ENCODE measurements at regions not wholly inside any gene's neighbourhood (a gene's known extent, or its start where the extent isn't known, plus 50 kb on each side); places are given as distances from the start of the nearest gene placed in this dataset.

DNA sequence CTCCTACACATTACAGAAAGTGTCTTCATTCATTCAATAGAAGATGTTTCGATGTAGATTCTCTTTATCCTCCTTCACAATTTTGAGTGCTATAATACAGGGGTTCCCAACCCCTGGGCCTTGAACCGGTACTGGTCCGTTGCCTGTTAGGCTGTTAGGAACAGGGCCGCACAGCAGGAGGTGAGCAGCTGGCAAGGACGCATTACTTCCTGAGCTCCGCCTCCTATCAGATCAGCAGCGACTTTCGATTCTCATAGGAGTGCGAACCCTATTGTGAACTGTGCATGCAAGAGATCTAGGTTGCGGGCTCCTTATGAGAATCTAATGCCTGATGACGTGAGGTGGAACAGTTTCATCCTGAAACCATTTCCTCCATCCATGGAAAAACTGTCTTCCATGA is 153.0 kb upstream of the SMC2 start:
- Histone ChIP-seq H3K79me2 (ENCODE audit: low read depth) (no peaks in the 10 kb centered on the region), H3K27me3 (ENCODE audit: insufficient read depth, low read depth) (no peaks in the 10 kb centered on the region), H4K20me1 (ENCODE audit: insufficient read depth) (no peaks in the 10 kb centered on the region), H3K4me3 (no peak overlapping the region), H3K27ac (no peak overlapping the region), H2AFZ (no peak overlapping the region), H3K9me3 (ENCODE audit: insufficient read depth, low read depth) (no peaks in the 10 kb centered on the region), H3K9me2 (ENCODE audit: insufficient read depth) (no peaks in the 10 kb centered on the region), H3K4me1 (replicated peaks; ENCODE audit: insufficient read depth) (no peaks in the 10 kb centered on the region), H3K36me3 (ENCODE audit: low read depth) (no peaks in the 10 kb centered on the region), H3F3A (ENCODE audit: insufficient read depth, low read depth) (no peaks in the 10 kb centered on the region), H3K4me2 (no peak overlapping the region)
- intact Hi-C loops (cut with micrococcal nuclease; ENCODE audit: unreplicated experiment), result no loop called here
- BruUV-seq (replicated peaks), result no TSS peak
- ChIA-PET CTCF (no interaction called here), POLR2A (ENCODE audit: unreplicated experiment) (no interaction called here)
- no peak for DNase-seq
- TF ChIP-seq, protein P1, sequence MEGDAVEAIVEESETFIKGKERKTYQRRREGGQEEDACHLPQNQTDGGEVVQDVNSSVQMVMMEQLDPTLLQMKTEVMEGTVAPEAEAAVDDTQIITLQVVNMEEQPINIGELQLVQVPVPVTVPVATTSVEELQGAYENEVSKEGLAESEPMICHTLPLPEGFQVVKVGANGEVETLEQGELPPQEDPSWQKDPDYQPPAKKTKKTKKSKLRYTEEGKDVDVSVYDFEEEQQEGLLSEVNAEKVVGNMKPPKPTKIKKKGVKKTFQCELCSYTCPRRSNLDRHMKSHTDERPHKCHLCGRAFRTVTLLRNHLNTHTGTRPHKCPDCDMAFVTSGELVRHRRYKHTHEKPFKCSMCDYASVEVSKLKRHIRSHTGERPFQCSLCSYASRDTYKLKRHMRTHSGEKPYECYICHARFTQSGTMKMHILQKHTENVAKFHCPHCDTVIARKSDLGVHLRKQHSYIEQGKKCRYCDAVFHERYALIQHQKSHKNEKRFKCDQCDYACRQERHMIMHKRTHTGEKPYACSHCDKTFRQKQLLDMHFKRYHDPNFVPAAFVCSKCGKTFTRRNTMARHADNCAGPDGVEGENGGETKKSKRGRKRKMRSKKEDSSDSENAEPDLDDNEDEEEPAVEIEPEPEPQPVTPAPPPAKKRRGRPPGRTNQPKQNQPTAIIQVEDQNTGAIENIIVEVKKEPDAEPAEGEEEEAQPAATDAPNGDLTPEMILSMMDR (conservative IDR thresholded peaks at IDR 0.05), result no peak
- no peak for TF ChIP-seq EZH2 (IDR thresholded peaks at IDR 0.05; ENCODE audit: low read depth)

DNA sequence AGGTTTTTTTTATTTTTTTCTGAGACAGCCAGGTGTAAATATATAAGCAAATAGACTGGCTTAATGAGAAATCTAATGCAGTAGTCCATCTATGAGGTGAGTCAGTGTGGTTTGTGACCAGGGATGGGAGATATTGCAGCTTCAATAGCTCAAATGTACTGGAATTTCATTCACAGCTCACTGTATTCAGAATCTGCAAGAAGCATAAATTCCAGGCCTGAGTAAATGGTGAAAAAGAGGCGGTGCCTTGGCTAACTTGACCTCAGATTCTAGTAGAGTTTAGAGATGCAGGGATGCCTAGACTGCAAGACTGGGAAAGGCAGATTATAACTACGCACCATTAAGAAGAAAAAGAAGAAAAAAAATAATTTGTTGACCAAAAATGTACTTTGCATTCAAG is 151.9 kb upstream of the SMC2 start:
- POLR2A ChIA-PET (ENCODE audit: unreplicated experiment), result no interaction called here
- no peak for DNase-seq
- TF ChIP-seq, protein P1 (conservative IDR thresholded peaks at IDR 0.05), result no peak
- TF ChIP-seq EZH2 (IDR thresholded peaks at IDR 0.05; ENCODE audit: low read depth), result no peak
- intact Hi-C loops (cut with micrococcal nuclease; ENCODE audit: unreplicated experiment), result no loop called here
- no TSS peak for BruUV-seq (replicated peaks)
- H3K4me1 ChIP-seq (replicated peaks; ENCODE audit: insufficient read depth), result no peaks in the 10 kb centered on the region
- H3K9me2 ChIP-seq (ENCODE audit: insufficient read depth), result no peaks in the 10 kb centered on the region
- H4K20me1 ChIP-seq (ENCODE audit: insufficient read depth), result no peaks in the 10 kb centered on the region
- H3K36me3 ChIP-seq (ENCODE audit: low read depth), result no peaks in the 10 kb centered on the region
- no peak overlapping the region for H3K4me3 ChIP-seq
- H3K79me2 ChIP-seq (ENCODE audit: low read depth), result no peaks in the 10 kb centered on the region
- no peaks in the 10 kb centered on the region for H3F3A ChIP-seq (ENCODE audit: insufficient read depth, low read depth)
- H3K4me2 ChIP-seq, result no peak overlapping the region
- CTCF ChIA-PET, result no interaction called here
- H3K9me3 ChIP-seq (ENCODE audit: insufficient read depth, low read depth), result no peaks in the 10 kb centered on the region
- no peak overlapping the region for H3K27ac ChIP-seq
- no peaks in the 10 kb centered on the region for H3K27me3 ChIP-seq (ENCODE audit: insufficient read depth, low read depth)
- no peak overlapping the region for H2AFZ ChIP-seq

DNA sequence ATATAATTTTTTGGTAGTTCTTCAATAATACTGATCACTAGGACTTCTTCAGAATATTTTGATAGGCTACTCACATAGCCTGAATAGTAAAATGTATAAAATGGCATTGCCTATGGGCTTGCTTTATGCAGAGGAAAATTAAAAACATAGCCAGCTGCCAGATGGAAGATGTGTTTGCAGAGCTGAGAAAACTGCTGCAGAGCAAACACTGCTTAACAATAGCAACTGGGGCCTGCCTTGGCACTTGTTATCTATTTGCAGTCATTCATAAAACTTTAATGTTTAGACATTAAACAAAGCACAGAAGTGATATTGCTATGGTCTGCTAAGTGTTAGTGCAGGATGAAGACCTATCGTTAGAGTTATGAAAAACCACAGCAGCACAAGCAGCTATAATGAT is 151.5 kb upstream of the SMC2 start:
- no peaks in the 10 kb centered on the region for H3K9me3 ChIP-seq (ENCODE audit: insufficient read depth, low read depth)

More for the DNA sequence above, 151.5 kb upstream of the SMC2 start:
- Histone ChIP-seq H2AFZ (no peak overlapping the region), H4K20me1 (ENCODE audit: insufficient read depth) (no peaks in the 10 kb centered on the region), H3K79me2 (ENCODE audit: low read depth) (no peaks in the 10 kb centered on the region), H3K36me3 (ENCODE audit: low read depth) (no peaks in the 10 kb centered on the region), H3F3A (ENCODE audit: insufficient read depth, low read depth) (no peaks in the 10 kb centered on the region), H3K27ac (no peak overlapping the region), H3K4me1 (replicated peaks; ENCODE audit: insufficient read depth) (no peaks in the 10 kb centered on the region), H3K27me3 (ENCODE audit: insufficient read depth, low read depth) (no peaks in the 10 kb centered on the region), H3K4me2 (no peak overlapping the region), H3K9me2 (ENCODE audit: insufficient read depth) (no peaks in the 10 kb centered on the region), H3K4me3 (no peak overlapping the region)
- ChIA-PET CTCF (no interaction called here), POLR2A (ENCODE audit: unreplicated experiment) (no interaction called here)
- TF ChIP-seq, protein P1 (conservative IDR thresholded peaks at IDR 0.05), result no peak
- no peak for TF ChIP-seq EZH2 (IDR thresholded peaks at IDR 0.05; ENCODE audit: low read depth)
- no TSS peak for BruUV-seq (replicated peaks)
- DNase-seq, result no peak
- intact Hi-C loops (cut with micrococcal nuclease; ENCODE audit: unreplicated experiment), result no loop called here

Data from PC-9 (cell line).